Progenitor cell of endocrine pancreas (in vitro differentiated cells): ENCODE measurements at regions not wholly inside any gene's neighbourhood (a gene's known extent, or its start where the extent isn't known, plus 50 kb on each side); places are given as distances from the start of the nearest gene placed in this dataset.

Experiments
- DNase-seq: peaks from one replicate; pipeline ENCODE4 v3.0.0; 2021; ENCODE audit warnings: low spot score; ENCODE audit not compliant: unreplicated experiment
- H3K27ac Mint-ChIP-seq: 2 replicates; pipeline ENCODE4 v1.8.0; 2021; ENCODE audit warnings: mild to moderate bottlenecking, moderate library complexity, mixed read lengths
- H3K27me3 Mint-ChIP-seq: 2 replicates; pipeline ENCODE4 v1.8.0; 2021; ENCODE audit warnings: mixed read lengths
- H3K36me3 Mint-ChIP-seq: 2 replicates; pipeline ENCODE4 v1.8.0; 2022; ENCODE audit warnings: mixed read lengths; ENCODE audit not compliant: insufficient read depth
- H3K4me1 Mint-ChIP-seq: 2 replicates; pipeline ENCODE4 v1.8.0; 2021; ENCODE audit warnings: low read depth, mixed read lengths
- H3K4me3 Mint-ChIP-seq: 2 replicates; pipeline ENCODE4 v1.8.0; 2021; ENCODE audit warnings: low read depth, mild to moderate bottlenecking, moderate library complexity, mixed read lengths
- H3K9me3 Mint-ChIP-seq: 2 replicates; pipeline ENCODE4 v1.8.0; 2021; ENCODE audit warnings: low read depth, mixed read lengths
- CTCF ChIP-seq: fragments of 200-600 bp; sonication (generic); IDR thresholded peaks from one replicate; pipeline ENCODE4 v1.5.0; 2021; ENCODE audit warnings: antibody characterized with exemption, mild to moderate bottlenecking; ENCODE audit not compliant: unreplicated experiment

- Mint-ChIP-seq H3K4me3 (no peak overlapping the region), H3K36me3 (no peaks in the 10 kb centered on the region), H3K27ac (peak overlapping the region; percentile 69), H3K9me3 (no peaks in the 10 kb centered on the region), H3K4me1 (no peaks in the 10 kb centered on the region), H3K27me3 (peaks cover 3% of the 10 kb centered on the region)
- no peak for DNase-seq
- no peak for TF ChIP-seq CTCF
Observed at GRCh38 chr2:172253190-172254052, 150.7 kb upstream of the DLX2 start.

GRCh38 chr2:172256886-172257285, 154.2 kb upstream of the DLX2 start:
- Mint-ChIP-seq H3K4me3 (no peak overlapping the region), H3K27me3 (peaks cover 4% of the 10 kb centered on the region), H3K9me3 (no peaks in the 10 kb centered on the region), H3K27ac (no peak overlapping the region), H3K36me3 (no peaks in the 10 kb centered on the region), H3K4me1 (no peaks in the 10 kb centered on the region)
- DNase-seq, result no peak
- no peak for TF ChIP-seq CTCF

GRCh38 chr2:172259827-172260226, 157.1 kb upstream of the DLX2 start:
- no peak for DNase-seq
- Mint-ChIP-seq H3K4me3 (no peak overlapping the region), H3K9me3 (peaks cover 3% of the 10 kb centered on the region), H3K27ac (no peak overlapping the region), H3K36me3 (no peaks in the 10 kb centered on the region), H3K4me1 (no peaks in the 10 kb centered on the region), H3K27me3 (peaks cover 4% of the 10 kb centered on the region)
- TF ChIP-seq CTCF, result no peak

- no peak overlapping the region for H3K27ac Mint-ChIP-seq
- no peaks in the 10 kb centered on the region for H3K36me3 Mint-ChIP-seq
- H3K27me3 Mint-ChIP-seq, result peaks cover 4% of the 10 kb centered on the region
- H3K4me3 Mint-ChIP-seq, result no peak overlapping the region
- no peaks in the 10 kb centered on the region for H3K4me1 Mint-ChIP-seq
- TF ChIP-seq CTCF, result no peak
- H3K9me3 Mint-ChIP-seq, result peaks cover 3% of the 10 kb centered on the region
- DNase-seq, result no peak
Observed at GRCh38 chr2:172260336-172260735, 157.6 kb upstream of the DLX2 start.

- Mint-ChIP-seq H3K9me3 (peaks cover 4% of the 10 kb centered on the region), H3K36me3 (no peaks in the 10 kb centered on the region), H3K4me1 (no peaks in the 10 kb centered on the region), H3K27ac (no peak overlapping the region), H3K4me3 (no peak overlapping the region), H3K27me3 (peaks cover 4% of the 10 kb centered on the region)
- no peak for DNase-seq
- no peak for TF ChIP-seq CTCF
Observed at GRCh38 chr2:172261292-172261691, 158.6 kb upstream of the DLX2 start.
